Testis (tissue), 2 donors: ENCODE measurements at regions not wholly inside any gene's neighbourhood (a gene's known extent, or its start where the extent isn't known, plus 50 kb on each side); places are given as distances from the start of the nearest gene placed in this dataset.

Experiments
- DNase-seq: peaks from one replicate; pipeline ENCODE4 v3.0.0-alpha.2; 2019
- H3K27ac ChIP-seq, 2 donors: fragments of 200-600 bp; sonication (generic); one replicate each; pipeline ENCODE4 v1.5.1; 2019
- H3K27me3 ChIP-seq: fragments of 200-600 bp; sonication (generic); one replicate; pipeline ENCODE4 v1.5.1; 2019
- H3K36me3 ChIP-seq: fragments of 200-600 bp; sonication (generic); one replicate; pipeline ENCODE4 v1.5.1; 2017; ENCODE audit warnings: low read depth; ENCODE audit errors: missing control alignments
- H3K4me1 ChIP-seq: fragments of 200-600 bp; sonication (generic); one replicate; pipeline ENCODE4 v1.5.1; 2019
- H3K4me3 ChIP-seq, 2 donors: fragments of 200-600 bp; sonication (generic); one replicate each; pipeline ENCODE4 v1.5.1; 2017 to 2019
- H3K9me3 ChIP-seq: fragments of 200-600 bp; sonication (generic); one replicate; pipeline ENCODE4 v1.5.1; 2017
- CTCF ChIP-seq, 3 experiments: fragments of 450-650 bp in 2 of 3; fragments of 200-600 bp in 1 of 3; sonication (generic) in 1 of 3; IDR thresholded peaks; one replicate each; pipeline ENCODE4 v1.5.1; 2016 to 2019; ENCODE audit warnings: antibody characterized with exemption in 3 of 3, mild to moderate bottlenecking in 2 of 3, moderate library complexity in 1 of 3
- POLR2A ChIP-seq: fragments of 450-650 bp; IDR thresholded peaks from one replicate; pipeline ENCODE4 v1.6.1; 2017; ENCODE audit warnings: antibody characterized with exemption, mild to moderate bottlenecking, moderate library complexity
- WGBS, 2 donors: methylation state at CpG; one replicate each; pipeline ENCODE4 v1.1.5; 2018; 5-methylcytosine and 5-hydroxymethylcytosine counted together
- intact Hi-C: fragments of 100-400 bp; cut with DNase I; formaldehyde crosslinking; loops from one replicate; pipeline ENCODE4 v1.15.1; 2023; ENCODE audit warnings: low total_unique reads

GRCh38 chr1:25030674-25031589 is 100.9 kb upstream of the RUNX3 start:
- H3K4me1 ChIP-seq, result no peaks in the 10 kb centered on the region
- intact Hi-C loops, result no loop called here
- WGBS, 2 donors, result 73 to 78% methylated on average over 6 of the region's 6 CpGs
- TF ChIP-seq POLR2A, result no peak
- TF ChIP-seq CTCF (IDR thresholded peaks at IDR 0.05), result no peak
- no peak for DNase-seq
- no peaks in the 10 kb centered on the region for H3K36me3 ChIP-seq
- H3K9me3 ChIP-seq, result no peaks in the 10 kb centered on the region
- H3K27ac ChIP-seq, result no peak overlapping the region
- no peak overlapping the region for H3K4me3 ChIP-seq
- H3K27me3 ChIP-seq, result no peaks in the 10 kb centered on the region

- no peaks in the 10 kb centered on the region for H3K4me1 ChIP-seq
- no peaks in the 10 kb centered on the region for H3K36me3 ChIP-seq
- no peaks in the 10 kb centered on the region for H3K27me3 ChIP-seq
- intact Hi-C loops, result no loop called here
- TF ChIP-seq CTCF (IDR thresholded peaks at IDR 0.05), result no peak
- no peak for TF ChIP-seq POLR2A
- H3K27ac ChIP-seq, result no peak overlapping the region
- no peak for DNase-seq
- H3K4me3 ChIP-seq, result no peak overlapping the region
- 91% methylated on average over 2 of the region's 2 CpGs for WGBS, 2 donors
- no peaks in the 10 kb centered on the region for H3K9me3 ChIP-seq
Measured at GRCh38 chr1:25030012-25030411, 99.9 kb upstream of the RUNX3 start.

GRCh38 chr1:25028907-25029599 is 99.0 kb upstream of the RUNX3 start:
- Histone ChIP-seq H3K27me3 (no peaks in the 10 kb centered on the region), H3K9me3 (no peaks in the 10 kb centered on the region), H3K36me3 (no peaks in the 10 kb centered on the region), H3K27ac (no peak overlapping the region), H3K4me3 (no peak overlapping the region), H3K4me1 (no peaks in the 10 kb centered on the region)
- TF ChIP-seq CTCF (IDR thresholded peaks at IDR 0.05) (no peak), POLR2A (no peak)
- DNase-seq, result no peak
- intact Hi-C loops, result no loop called here
- 83 to 85% methylated on average over 20 to 23 of the region's 23 CpGs for WGBS, 2 donors

- no peaks in the 10 kb centered on the region for H3K4me1 ChIP-seq
- no peak for TF ChIP-seq CTCF (IDR thresholded peaks at IDR 0.05)
- TF ChIP-seq POLR2A, result no peak
- no peak overlapping the region for H3K27ac ChIP-seq
- DNase-seq, result no peak
- no peaks in the 10 kb centered on the region for H3K27me3 ChIP-seq
- intact Hi-C loops, result no loop called here
- H3K4me3 ChIP-seq, result no peak overlapping the region
- H3K36me3 ChIP-seq, result no peaks in the 10 kb centered on the region
- no peaks in the 10 kb centered on the region for H3K9me3 ChIP-seq
- 88 to 90% methylated on average over 12 of the region's 12 CpGs for WGBS, 2 donors
Measured at GRCh38 chr1:25028587-25028906, 98.5 kb upstream of the RUNX3 start.
